Fibroblast of skin of left quadriceps (primary cell): ENCODE measurements at regions not wholly inside any gene's neighbourhood (a gene's known extent, or its start where the extent isn't known, plus 50 kb on each side); places are given as distances from the start of the nearest gene placed in this dataset.
"Not testable (repeated sequence)": the region's sequence is repeated elsewhere in the genome, so short reads cannot be mapped to it uniquely, and the experiment has no call there.

Source experiments
- DNase-seq, 2 experiments: peaks; one replicate each; pipeline ENCODE4 v3.0.0-alpha.2; 2013; ENCODE audit warnings: low read depth in 2 of 2

DNA sequence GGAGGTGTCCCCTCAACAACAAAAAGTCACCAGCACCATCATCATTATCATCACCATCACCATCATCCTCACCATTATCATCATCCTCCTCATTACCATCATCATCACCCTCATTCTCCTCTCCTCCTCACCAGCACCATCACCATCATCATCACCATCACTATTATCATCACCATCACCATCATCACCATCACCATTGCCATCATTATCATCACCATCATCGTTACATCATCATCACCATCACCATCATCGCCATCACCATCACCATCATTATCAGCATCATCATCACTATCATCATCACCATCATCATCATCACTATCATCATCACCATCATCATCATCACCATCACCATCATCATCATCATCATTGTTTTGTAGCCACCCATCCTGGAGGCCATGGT is 212.6 kb downstream of the MN1 start:
- DNase-seq, result no peak

- DNase-seq, result no peak
These were observed 210.5 kb downstream of the MN1 start for GRCh38 chr22:27591060-27591459.

DNA sequence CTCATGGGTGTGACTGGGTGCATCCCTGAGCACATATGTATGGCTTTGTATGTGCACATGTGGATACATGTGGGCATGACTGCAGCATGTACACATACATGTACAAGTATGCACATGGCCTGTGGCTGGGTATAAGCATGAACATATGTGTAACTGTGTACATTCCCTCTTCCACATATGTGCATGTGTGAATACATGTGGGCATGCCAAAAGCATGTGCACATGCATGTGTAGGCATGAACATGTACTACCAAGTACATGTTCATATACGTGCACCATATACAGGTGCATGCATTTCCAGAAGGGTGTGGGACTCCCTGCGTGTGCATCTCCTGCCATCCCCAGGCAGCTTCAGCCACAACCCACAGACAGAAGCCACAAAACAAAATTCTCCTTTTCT is 208.2 kb downstream of the MN1 start:
- no peak for DNase-seq

- no peak for DNase-seq
These were observed 207.5 kb downstream of the MN1 start for GRCh38 chr22:27594020-27594419.

DNA sequence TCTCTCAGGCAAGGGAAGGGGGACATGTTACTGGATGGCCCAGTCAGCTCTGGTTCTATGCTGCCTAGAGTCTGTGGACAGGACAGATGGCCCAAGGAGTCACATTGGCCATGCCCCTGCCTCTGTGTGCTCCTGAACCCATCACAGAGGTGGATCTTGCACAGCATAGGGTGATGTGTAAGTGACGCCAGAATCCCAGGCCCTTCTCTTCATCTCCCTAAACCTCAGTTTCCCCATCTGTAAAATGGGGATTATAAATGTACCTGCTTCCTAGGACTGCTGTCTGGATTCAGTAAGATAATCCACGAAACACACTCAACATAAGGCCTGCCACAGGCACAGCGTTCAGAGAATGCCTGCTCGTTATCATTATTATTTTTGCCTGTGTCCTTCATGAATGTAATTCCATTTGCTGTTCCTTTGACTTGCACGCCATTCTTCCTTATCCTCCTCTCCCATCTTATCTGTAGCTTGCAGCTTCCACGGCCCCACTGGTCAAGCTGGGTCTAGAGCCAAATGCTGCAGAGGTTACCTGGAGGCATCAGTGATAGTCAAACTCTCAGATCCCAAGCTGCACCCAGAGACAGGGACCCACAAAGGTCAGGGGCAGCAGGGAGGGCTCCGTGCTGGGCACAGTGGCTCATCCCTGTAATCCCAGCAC is 207.0 kb downstream of the MN1 start:
- DNase-seq, result no peak

DNA sequence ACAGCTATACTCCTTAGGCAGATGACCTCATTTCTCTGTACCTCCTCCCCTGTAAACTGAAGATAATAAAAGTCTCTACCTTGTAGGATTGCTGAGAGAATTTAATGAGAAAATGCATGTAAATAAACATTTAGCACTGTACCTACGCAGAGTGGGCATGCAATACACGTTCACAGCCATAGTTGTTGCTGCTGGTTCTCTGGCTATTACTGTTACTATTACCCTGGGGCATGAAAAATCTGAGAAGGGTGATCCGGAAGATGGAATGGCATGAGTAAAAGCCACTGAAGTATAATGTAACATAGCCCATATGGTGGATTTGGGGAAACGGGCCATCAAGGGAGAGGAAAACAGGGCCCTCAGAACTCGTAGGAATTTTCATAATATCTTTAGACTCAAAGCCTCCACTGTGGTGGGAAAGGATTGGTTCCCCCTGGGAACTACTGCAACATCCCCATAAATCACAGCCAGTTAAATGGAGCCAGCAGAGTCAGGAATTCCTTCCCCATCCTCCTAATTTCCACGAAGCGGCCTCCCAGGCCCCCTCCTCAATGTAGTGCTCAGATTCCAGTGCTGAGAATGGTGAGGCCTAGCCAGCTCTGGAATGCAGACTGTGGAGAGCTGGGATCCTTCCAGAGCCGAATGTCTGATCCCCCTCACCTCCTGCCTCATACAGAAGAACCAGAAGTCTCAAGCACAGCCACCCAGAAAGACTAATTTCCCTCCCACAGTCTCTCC is 205.3 kb downstream of the MN1 start:
- DNase-seq, result peak; percentile 61 to 69

- DNase-seq, result no peak
These were observed 203.7 kb downstream of the MN1 start for GRCh38 chr22:27597703-27598444.

GRCh38 chr22:27598792-27599191 is 202.8 kb downstream of the MN1 start:
- DNase-seq, result no peak

DNA sequence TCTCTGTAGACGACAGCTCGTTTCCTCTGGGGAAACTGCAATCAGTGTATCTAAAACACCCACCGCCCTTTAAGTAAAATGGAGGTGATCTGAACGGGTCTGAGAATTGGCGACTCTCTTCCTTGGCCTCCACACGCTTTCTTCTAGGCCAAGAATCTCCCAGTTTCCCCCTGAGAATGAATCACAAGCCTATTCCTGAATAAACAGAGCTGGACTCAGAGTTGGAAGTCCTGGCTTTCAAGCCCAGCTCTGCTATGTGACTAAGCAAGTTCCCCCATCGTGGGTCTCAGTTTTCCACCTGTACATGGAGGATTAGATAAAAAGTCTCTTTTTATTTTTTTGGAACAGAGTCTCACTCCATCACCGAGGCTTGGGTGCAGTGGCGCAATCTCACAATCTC is 200.4 kb downstream of the MN1 start:
- DNase-seq, result no peak

GRCh38 chr22:27602390-27602789 is 199.2 kb downstream of the MN1 start:
- DNase-seq, result no peak

DNA sequence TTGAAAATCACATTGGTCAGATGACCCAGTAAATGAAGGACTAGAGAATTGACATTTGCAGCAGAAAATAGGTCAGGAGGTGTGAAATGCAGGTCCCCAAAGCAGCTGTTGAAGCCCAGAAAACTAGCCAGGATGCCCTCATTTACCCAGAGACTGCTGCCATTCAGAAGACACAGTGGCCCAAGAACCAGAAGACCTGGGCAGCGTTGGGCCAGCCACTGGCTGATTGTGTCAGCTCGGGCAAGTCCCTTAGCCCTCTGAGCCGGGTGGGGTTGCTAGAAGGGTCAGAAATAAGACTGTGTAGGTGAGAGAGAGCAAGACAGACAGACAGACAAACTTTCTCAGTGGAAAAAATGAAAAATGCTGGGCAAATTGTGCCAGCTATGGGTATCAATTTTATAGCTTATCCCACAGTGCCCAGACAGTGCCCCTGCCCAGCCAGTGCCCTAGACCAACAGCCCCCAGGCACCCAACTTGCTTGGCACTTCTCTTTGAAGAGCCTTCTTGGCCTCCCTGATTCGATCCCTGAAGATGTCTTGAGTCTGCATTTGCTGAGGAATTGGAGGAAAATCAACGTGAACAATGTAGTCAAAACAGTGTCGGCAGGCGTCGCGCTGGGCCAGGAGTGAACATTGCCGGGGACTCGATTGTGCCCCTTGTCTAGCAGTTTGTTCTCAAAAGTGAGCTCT is 198.3 kb downstream of the MN1 start:
- no peak for DNase-seq

DNA sequence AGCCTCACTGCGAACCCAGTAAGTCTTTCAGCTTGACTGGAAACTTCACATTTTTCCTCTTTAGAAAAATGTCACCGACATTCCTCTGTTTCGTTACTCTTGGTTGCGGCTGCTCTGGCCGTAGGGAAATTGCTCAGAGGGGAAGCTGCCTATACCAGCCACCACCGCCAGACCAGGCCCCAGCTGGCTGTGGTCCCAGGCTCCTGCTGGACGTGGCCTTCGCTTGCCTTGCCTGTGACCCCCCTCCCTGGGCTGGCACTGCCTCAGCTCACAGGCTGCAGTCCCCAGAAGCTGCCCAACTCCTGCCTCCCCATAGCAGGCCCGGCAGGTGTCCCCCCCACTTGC is 197.8 kb downstream of the MN1 start:
- DNase-seq, result no peak

GRCh38 chr22:27605390-27605789 is 196.2 kb downstream of the MN1 start:
- DNase-seq, result no peak

DNA sequence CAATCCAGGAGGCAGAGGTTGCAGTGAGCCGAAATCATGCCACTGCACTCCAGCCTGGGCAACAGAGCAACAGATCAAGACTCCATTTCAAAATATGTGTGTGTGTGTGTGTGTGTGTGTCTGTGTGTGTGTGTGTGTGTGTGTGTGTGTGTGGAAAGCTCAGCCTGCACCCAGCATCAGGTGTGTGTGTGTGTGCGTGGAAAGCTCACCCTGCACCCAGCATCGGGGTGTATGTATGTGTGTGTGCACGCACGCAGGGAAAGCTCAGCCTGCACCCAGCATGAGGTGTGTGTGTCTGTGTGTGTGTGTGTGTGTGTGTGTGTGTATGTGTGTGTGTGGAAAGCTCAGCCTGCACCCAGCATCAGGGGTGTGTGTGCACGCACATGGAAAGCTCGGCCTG is 193.8 kb downstream of the MN1 start:
- DNase-seq, result not testable (repeated sequence)

- DNase-seq, result no peak
These were observed 192.1 kb downstream of the MN1 start for GRCh38 chr22:27609451-27609888.

GRCh38 chr22:27610164-27610563 is 191.4 kb downstream of the MN1 start:
- not testable (repeated sequence) for DNase-seq

DNA sequence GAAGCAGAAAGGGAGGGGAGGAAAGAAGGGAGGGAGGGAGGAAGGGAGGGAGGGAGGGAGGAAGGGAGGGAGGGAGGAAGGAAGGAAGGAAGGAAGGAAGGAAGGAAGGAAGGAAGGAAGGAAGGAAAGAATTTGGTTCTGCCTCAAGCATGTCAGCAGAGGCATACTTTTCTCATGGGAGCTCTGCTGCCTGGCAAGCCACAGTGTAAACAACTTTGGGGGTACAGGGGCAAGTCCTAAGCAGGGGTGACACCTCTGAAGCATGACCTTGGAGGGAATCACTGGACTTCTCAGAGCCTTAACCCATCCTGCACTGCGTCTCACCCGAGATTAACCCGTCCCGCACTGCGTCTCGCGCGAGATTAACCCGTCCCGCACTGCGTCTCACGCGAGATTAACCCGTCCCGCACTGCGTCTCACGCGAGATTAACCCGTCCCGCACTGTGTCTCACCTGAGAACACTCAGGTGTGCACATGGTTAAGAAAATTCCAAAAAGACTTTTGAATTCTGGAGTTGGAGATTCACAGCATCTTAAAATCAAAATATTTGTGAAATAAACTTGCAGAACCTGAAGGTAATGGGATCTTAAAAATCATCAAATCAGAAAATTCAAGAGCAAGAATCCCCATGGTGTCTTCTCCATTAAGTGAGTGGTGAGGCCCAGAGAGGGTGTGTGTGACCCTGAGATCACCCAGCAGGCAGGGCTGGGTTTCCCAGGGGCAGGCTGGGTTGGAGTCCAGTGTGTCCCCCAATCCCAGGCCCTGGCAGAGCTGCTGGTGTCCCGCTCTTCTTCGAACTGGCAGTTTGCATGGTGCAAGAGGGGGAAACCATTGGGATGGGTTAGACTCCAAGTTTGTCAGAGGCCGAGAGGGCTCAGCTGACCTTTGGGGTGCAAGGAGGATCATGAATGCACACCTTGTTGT is 190.4 kb downstream of the MN1 start:
- DNase-seq, result no peak

GRCh38 chr22:27612115-27612514 is 189.4 kb downstream of the MN1 start:
- no peak for DNase-seq

- DNase-seq, result no peak
These were observed 188.2 kb downstream of the MN1 start for GRCh38 chr22:27613099-27614005.

DNA sequence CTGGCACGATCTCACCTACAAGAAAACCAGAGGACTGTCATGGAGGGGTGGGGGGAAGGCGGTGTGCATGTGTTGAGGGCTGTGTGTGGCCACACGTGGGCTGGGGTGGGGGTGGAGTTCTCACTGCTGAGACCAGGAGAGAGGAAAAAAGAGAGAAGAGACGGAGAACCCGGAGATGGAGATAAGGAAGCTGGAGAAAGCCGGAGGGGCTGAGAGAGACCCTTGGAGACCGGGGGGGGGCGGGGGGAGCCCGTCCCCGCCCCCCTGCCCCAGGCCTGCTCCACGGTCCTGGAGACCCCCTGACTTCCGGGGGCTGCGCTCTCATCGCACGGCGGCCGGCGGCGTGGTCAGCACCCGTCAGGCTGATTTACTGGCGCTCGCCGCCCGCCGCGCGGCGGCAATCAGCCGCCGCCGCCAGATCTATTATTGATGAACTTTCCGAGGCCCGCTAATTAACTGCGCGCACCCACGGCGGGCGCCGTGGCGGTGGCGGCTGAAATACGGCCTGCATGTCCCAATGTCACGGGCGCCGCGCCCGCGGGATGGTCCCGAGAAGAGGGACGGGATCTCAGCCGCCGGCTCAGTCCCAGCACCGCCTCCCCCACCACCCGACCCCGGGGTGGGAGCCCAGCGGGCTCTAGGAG is 187.4 kb downstream of the MN1 start:
- no peak for DNase-seq
